Naive thymus-derived CD4-positive, alpha-beta T cell (primary cell): ENCODE measurements at regions not wholly inside any gene's neighbourhood (a gene's known extent, or its start where the extent isn't known, plus 50 kb on each side); places are given as distances from the start of the nearest gene placed in this dataset.
"Not testable (repeated sequence)": the region's sequence is repeated elsewhere in the genome, so short reads cannot be mapped to it uniquely, and the experiment has no call there.

Experiments used
- ATAC-seq: fragments of 150-1000 bp; cut with Tn5 transposase; 2 replicates; pipeline ENCODE4 v1.10.0; 2021; ENCODE audit warnings: mild to moderate bottlenecking, moderate library complexity
- CTCF ChIA-PET: fragments of 350-600 bp; sonication (Branson Sonifier 250); formaldehyde crosslinking; loops from one replicate; lab custom pipeline; 2021; ENCODE audit warnings: antibody characterized with exemption; lab: Charles Lee
- POLR2A ChIA-PET: fragments of 350-600 bp; sonication (Branson Sonifier 250); formaldehyde crosslinking; loops from one replicate; lab custom pipeline; 2021; ENCODE audit warnings: antibody characterized with exemption, inconsistent platforms; lab: Charles Lee
- DNase-seq, 9 donors: peaks; one replicate each; pipeline versions ENCODE4 v3.0.0 to v3.0.0-alpha.2; 2020 to 2022; ENCODE audit warnings: mixed read lengths in 1 of 9
- H3K27ac ChIP-seq: one replicate; pipeline ENCODE4 v1.7.0; 2013; ENCODE audit warnings: mild to moderate bottlenecking, low read depth, low read length, moderate library complexity
- H3K27me3 ChIP-seq, 2 donors: one replicate each; pipeline ENCODE4 v1.7.0; 2013; ENCODE audit warnings: low read length in 2 of 2, mild to moderate bottlenecking in 2 of 2, moderate library complexity in 2 of 2; ENCODE audit not compliant: control insufficient read depth in 2 of 2, insufficient read depth in 2 of 2
- H3K36me3 ChIP-seq, 3 experiments: 1 replicate in 2 of 3; 2 replicates in 1 of 3; pipeline ENCODE4 v1.7.0; 2013; ENCODE audit warnings: low read length in 3 of 3, mild to moderate bottlenecking in 3 of 3, moderate library complexity in 1 of 3; ENCODE audit not compliant: insufficient read depth in 3 of 3, control insufficient read depth in 2 of 3
- H3K4me1 ChIP-seq, 2 donors: one replicate each; pipeline ENCODE4 v1.7.0; 2013; ENCODE audit warnings: low read length in 2 of 2, mild to moderate bottlenecking in 2 of 2, moderate library complexity in 1 of 2; ENCODE audit not compliant: control insufficient read depth in 2 of 2, insufficient read depth in 2 of 2
- H3K4me3 ChIP-seq: 2 replicates; pipeline ENCODE4 v1.7.0; 2013; ENCODE audit warnings: mild to moderate bottlenecking, low read length
- H3K9me3 ChIP-seq, 3 experiments: 1 replicate in 2 of 3; 2 replicates in 1 of 3; pipeline ENCODE4 v1.7.0; 2013; ENCODE audit warnings: low read length in 3 of 3; ENCODE audit not compliant: control insufficient read depth in 2 of 3
- H3K27ac Mint-ChIP-seq, 9 donors: one replicate each; pipeline ENCODE4 v1.8.0; 2020 to 2022; ENCODE audit warnings: mixed read lengths in 9 of 9, mild to moderate bottlenecking in 8 of 9, moderate library complexity in 5 of 9, inconsistent platforms in 2 of 9
- H3K27me3 Mint-ChIP-seq, 5 donors: one replicate each; pipeline ENCODE4 v1.8.0; 2021 to 2022; ENCODE audit warnings: mixed read lengths in 5 of 5, mild to moderate bottlenecking in 1 of 5
- H3K36me3 Mint-ChIP-seq, 5 donors: one replicate each; pipeline ENCODE4 v1.8.0; 2020 to 2022; ENCODE audit warnings: mixed read lengths in 5 of 5, mild to moderate bottlenecking in 3 of 5, inconsistent platforms in 1 of 5
- H3K4me1 Mint-ChIP-seq, 7 donors: one replicate each; pipeline ENCODE4 v1.8.0; 2020 to 2022; ENCODE audit warnings: mixed read lengths in 7 of 7, mild to moderate bottlenecking in 3 of 7, inconsistent platforms in 1 of 7
- H3K4me3 Mint-ChIP-seq, 10 donors: one replicate each; pipeline ENCODE4 v1.8.0; 2020 to 2022; ENCODE audit warnings: mild to moderate bottlenecking in 10 of 10, mixed read lengths in 10 of 10, moderate library complexity in 6 of 10, inconsistent platforms in 2 of 10
- H3K9me3 Mint-ChIP-seq, 11 donors: one replicate each; pipeline ENCODE4 v1.8.0; 2020 to 2022; ENCODE audit warnings: mixed read lengths in 11 of 11, mild to moderate bottlenecking in 4 of 11, inconsistent platforms in 1 of 11, moderate library complexity in 1 of 11
- intact Hi-C, 2 donors: fragments of 100-400 bp; cut with micrococcal nuclease; formaldehyde crosslinking; loops; one replicate each; pipeline ENCODE4 v1.15.1; 2023

DNA sequence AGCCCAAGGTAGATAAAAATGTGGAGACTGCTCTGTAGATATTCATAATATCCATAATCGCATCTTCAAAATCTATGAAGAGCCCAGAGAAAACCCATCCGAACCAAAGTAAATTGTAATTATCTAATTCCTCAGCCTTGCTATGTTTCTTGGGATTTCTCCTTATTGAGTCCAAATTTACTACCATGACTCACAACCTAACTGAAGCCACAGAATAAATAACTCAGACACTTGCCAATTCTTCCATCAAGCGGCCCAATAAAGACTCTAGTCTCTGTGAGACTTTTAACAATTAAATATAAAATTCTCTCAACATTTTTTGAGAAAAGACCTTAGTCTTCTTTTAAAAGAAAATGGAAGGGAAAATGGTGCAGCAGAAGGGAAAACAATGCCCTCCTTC lies 409.8 kb downstream of the DAD1 start:
- Histone ChIP-seq H3K36me3 (no peaks in the 10 kb centered on the region), H3K27ac (no peak overlapping the region), H3K27me3 (no peaks in the 10 kb centered on the region), H3K4me1 (peaks cover 0 to 5% of the 10 kb centered on the region in 2 donors), H3K9me3 (no peaks in the 10 kb centered on the region), H3K4me3 (no peak overlapping the region)
- CTCF ChIA-PET: no interaction called here
- Mint-ChIP-seq H3K4me1 (peaks cover 0 to 28% (median 15%) of the 10 kb centered on the region in 7 donors), H3K4me3 (no peak overlapping the region), H3K9me3 (peaks cover 0 to 2% (median 0%) of the 10 kb centered on the region in 11 donors), H3K27me3 (peaks cover 0 to 4% (median 0%) of the 10 kb centered on the region in 5 donors), H3K36me3 (no peaks in the 10 kb centered on the region), H3K27ac (no peak overlapping the region)
- intact Hi-C loops: no loop called here
- DNase-seq: no peak
- POLR2A ChIA-PET: no interaction called here
- ATAC-seq: no peak

DNA sequence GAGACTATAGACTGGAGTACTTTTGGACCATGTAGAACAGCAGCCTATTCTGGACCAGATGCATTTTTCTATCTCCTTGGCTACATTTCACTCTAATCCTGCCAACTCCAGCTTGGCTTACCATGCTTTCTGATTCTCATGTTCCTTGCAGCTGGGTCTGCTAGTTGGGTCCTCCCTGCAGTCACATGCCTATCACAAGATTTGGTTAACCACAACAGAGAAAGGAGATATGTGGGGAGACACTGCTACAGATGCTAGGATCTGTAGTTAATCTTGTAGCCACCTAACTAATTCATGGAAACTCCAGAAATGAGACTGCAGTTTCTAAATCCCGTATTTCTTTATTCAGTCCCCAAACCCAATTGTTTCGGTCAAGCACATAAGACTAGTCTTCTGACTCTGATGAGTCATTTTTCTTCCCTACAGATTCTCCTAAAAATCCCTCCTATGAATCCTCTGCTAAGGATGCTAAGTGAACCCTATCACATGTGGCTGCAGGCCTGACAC lies 410.6 kb downstream of the DAD1 start:
- intact Hi-C loops: loop anchor here in 1 of 2 donors (1.0 kb wide), 1 partner anchor 10 kb away; no protein-coding TSS in a partner anchor
- ATAC-seq (peak; percentile 45), DNase-seq (peak in 5 of 9 donors; percentile 10 to 45 (median 26))
- peaks cover 0 to 4% (median 0%) of the 10 kb centered on the region in 5 donors for H3K27me3 Mint-ChIP-seq
- peak overlapping the region in 7 of 9 donors; percentile 30 to 86 (median 80) for H3K27ac Mint-ChIP-seq
- H3K4me1 Mint-ChIP-seq: peaks cover 0 to 28% (median 15%) of the 10 kb centered on the region in 7 donors
- Histone ChIP-seq H3K36me3 (no peaks in the 10 kb centered on the region), H3K27ac (no peak overlapping the region), H3K4me1 (peaks cover 0 to 5% of the 10 kb centered on the region in 2 donors), H3K27me3 (no peaks in the 10 kb centered on the region), H3K4me3 (no peak overlapping the region), H3K9me3 (no peaks in the 10 kb centered on the region)
- H3K36me3 Mint-ChIP-seq: no peaks in the 10 kb centered on the region
- POLR2A ChIA-PET: interaction anchor here (0.6 kb wide), 1 partner anchor 27 kb away, joined by 3 read pairs; no protein-coding TSS in a partner anchor
- H3K4me3 Mint-ChIP-seq: peak overlapping the region in 7 of 10 donors; percentile 39 to 79 (median 78)
- CTCF ChIA-PET: no interaction called here
- peaks cover 0 to 2% (median 0%) of the 10 kb centered on the region in 11 donors for H3K9me3 Mint-ChIP-seq

DNA sequence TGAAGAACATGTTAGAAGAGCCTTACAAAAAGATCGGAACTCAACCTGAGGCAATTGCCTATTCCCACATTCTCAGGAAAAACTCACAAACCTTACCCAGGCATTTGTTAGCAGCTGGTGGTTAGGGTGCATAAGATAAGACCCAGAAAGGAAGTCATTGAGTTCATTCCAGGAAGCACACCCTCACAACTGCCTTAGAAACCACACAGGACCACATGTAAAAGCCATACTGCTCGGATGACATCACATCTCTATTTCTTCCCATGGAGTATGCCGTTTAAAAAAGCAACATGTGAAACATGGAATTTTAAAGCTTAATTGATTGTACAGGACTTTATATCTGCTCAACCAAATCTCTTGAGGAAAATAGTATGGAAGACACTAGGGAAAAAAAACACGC lies 411.2 kb downstream of the DAD1 start:
- intact Hi-C loops: loop anchor here in 1 of 2 donors (1.0 kb wide), 1 partner anchor 10 kb away; no protein-coding TSS in a partner anchor
- Mint-ChIP-seq H3K27ac (peak overlapping the region in 8 of 9 donors; percentile 30 to 86 (median 76)), H3K36me3 (no peaks in the 10 kb centered on the region), H3K27me3 (peaks cover 0 to 4% (median 0%) of the 10 kb centered on the region in 5 donors), H3K4me1 (peaks cover 0 to 28% (median 15%) of the 10 kb centered on the region in 7 donors), H3K4me3 (peak overlapping the region in 9 of 10 donors; percentile 16 to 79 (median 78)), H3K9me3 (peaks cover 0 to 2% (median 0%) of the 10 kb centered on the region in 11 donors)
- Histone ChIP-seq H3K4me1 (peaks cover 0 to 5% of the 10 kb centered on the region in 2 donors), H3K36me3 (no peaks in the 10 kb centered on the region), H3K27ac (no peak overlapping the region), H3K9me3 (no peaks in the 10 kb centered on the region), H3K27me3 (no peaks in the 10 kb centered on the region), H3K4me3 (no peak overlapping the region)
- ATAC-seq: peak; percentile 72
- ChIA-PET CTCF (no interaction called here), POLR2A (interaction anchor here (0.7 kb wide), 1 partner anchor 53 kb away, joined by 4 read pairs; no protein-coding TSS in a partner anchor)
- DNase-seq: peak in 4 of 9 donors; percentile 19 to 41 (median 24)

DNA sequence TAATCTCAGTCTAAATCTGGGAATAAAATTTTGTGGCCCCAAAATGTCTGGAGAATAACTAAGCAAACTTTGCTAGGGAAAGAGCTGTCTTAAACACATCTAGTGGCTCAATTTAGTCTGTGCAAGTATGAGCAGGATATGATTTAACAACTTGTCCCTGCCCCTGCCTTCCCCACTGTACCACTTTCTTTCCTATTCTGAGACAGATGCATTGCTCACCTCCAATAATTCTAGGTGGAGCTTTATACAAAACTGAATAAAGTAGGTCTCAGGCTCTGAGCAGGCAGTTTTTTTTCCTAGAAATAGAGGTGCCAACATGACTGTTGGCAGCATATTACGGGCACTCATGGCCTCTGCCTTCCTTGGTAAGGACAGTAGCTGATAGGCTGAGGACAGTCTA lies 412.1 kb downstream of the DAD1 start:
- no peak for DNase-seq
- Histone ChIP-seq H3K9me3 (no peaks in the 10 kb centered on the region), H3K4me1 (peaks cover 0 to 5% of the 10 kb centered on the region in 2 donors), H3K27ac (no peak overlapping the region), H3K4me3 (no peak overlapping the region), H3K36me3 (no peaks in the 10 kb centered on the region), H3K27me3 (no peaks in the 10 kb centered on the region)
- peaks cover 0 to 2% (median 0%) of the 10 kb centered on the region in 11 donors for H3K9me3 Mint-ChIP-seq
- ChIA-PET CTCF (no interaction called here), POLR2A (interaction anchor here (0.7 kb wide), 1 partner anchor 52 kb away, joined by 4 read pairs; no protein-coding TSS in a partner anchor)
- H3K27ac Mint-ChIP-seq: peak overlapping the region in 4 of 9 donors; percentile 36 to 73 (median 61)
- H3K36me3 Mint-ChIP-seq: no peaks in the 10 kb centered on the region
- H3K4me1 Mint-ChIP-seq: peaks cover 0 to 28% (median 15%) of the 10 kb centered on the region in 7 donors
- H3K27me3 Mint-ChIP-seq: peaks cover 0 to 4% (median 0%) of the 10 kb centered on the region in 5 donors
- ATAC-seq: no peak
- intact Hi-C loops: no loop called here
- peak overlapping the region in 4 of 10 donors; percentile 19 to 79 (median 28) for H3K4me3 Mint-ChIP-seq

DNA sequence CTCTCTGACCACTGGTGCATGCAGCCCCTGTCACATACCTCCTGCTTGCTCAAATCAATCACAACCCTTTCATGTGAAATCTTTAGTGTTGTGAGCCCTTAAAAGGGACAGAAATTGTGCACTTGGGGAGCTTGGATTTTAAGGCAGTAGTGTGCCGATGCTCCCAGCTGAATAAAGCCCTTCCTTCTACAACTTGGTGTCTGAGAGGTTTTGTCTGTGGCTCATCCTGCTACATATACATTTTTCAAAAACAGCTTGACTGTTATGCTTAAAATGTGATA lies 413.8 kb downstream of the DAD1 start:
- H3K9me3 ChIP-seq, H3K4me3 ChIP-seq, H3K9me3 Mint-ChIP-seq, H3K27me3 ChIP-seq, H3K36me3 Mint-ChIP-seq, H3K27ac ChIP-seq, H3K36me3 ChIP-seq, H3K4me1 ChIP-seq, POLR2A ChIA-PET, DNase-seq, H3K27me3 Mint-ChIP-seq, ATAC-seq, intact Hi-C loops: not testable (repeated sequence)
- CTCF ChIA-PET: interaction anchor here (0.7 kb wide), 1 partner anchor 53 kb away, joined by 3 read pairs; no protein-coding TSS in a partner anchor
- peak overlapping the region in 2 of 10 donors; percentile 29 to 39 for H3K4me3 Mint-ChIP-seq
- peak overlapping the region in 3 of 9 donors; percentile 2 to 42 (median 36) for H3K27ac Mint-ChIP-seq
- peaks cover 0 to 28% (median 15%) of the 10 kb centered on the region in 7 donors for H3K4me1 Mint-ChIP-seq

DNA sequence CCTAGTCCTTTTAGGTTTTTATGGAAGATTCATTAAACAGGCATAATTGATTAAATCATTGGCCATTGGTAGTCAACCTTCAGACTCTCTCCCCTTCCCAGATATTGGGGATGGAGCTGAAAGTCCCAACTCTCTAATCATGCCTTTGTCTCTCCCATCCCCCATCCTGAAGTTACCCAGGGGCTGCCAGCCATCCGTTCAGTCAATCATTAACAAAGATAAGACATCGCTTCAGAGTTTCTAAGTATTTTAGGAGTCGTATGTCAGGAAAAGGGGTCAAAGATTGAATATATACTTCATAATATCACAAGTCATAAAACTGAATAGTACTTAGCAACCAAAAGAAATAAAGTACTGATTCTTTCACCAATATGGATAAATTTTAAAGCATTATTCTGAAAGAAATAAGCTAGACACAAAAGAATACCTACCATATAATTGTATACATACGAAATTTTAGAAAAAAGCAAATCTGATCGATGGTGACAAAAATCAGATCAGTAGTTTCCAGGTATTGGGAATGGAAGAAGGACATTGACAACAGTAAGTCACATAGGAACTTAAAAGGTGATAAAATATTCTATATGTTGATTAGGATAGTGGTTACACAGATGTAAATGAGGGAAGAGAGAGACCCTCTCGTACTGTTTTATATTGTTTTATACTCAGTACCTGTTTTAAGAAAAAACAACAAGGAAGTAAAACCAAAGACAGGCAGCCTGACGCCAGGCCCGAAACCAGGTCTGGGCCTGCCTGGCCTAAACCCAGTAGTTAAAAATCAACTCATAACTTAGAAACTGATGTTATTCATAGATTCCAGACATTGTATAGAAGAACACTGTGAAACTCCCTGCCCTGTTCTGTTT lies 414.4 kb downstream of the DAD1 start:
- Mint-ChIP-seq H3K36me3 (no peaks in the 10 kb centered on the region), H3K27ac (peak overlapping the region in 4 of 9 donors; percentile 2 to 42 (median 25)), H3K27me3 (peaks cover 0 to under 1% (median 0%) of the 10 kb centered on the region in 5 donors), H3K9me3 (no peaks in the 10 kb centered on the region), H3K4me3 (peak overlapping the region in 3 of 10 donors; percentile 26 to 39 (median 29)), H3K4me1 (peaks cover 0 to 23% (median 15%) of the 10 kb centered on the region in 7 donors)
- Histone ChIP-seq H3K9me3 (no peaks in the 10 kb centered on the region), H3K27ac (no peak overlapping the region), H3K4me1 (peaks cover 0 to 5% of the 10 kb centered on the region in 2 donors), H3K36me3 (no peaks in the 10 kb centered on the region), H3K27me3 (no peaks in the 10 kb centered on the region), H3K4me3 (no peak overlapping the region)
- DNase-seq: no peak
- no peak for ATAC-seq
- intact Hi-C loops: no loop called here
- ChIA-PET CTCF (no interaction called here), POLR2A (no interaction called here)
